AML-193 (cell line): ENCODE measurements at regions not wholly inside any gene's neighbourhood (a gene's known extent, or its start where the extent isn't known, plus 50 kb on each side); places are given as distances from the start of the nearest gene placed in this dataset.
"Not testable (repeated sequence)": the region's sequence is repeated elsewhere in the genome, so short reads cannot be mapped to it uniquely, and the experiment has no call there.

Experiments
- DNase-seq, 2 experiments: peaks; one replicate each; lab custom pipeline; 2025; lab: John Stamatoyannopoulos, UW

DNA sequence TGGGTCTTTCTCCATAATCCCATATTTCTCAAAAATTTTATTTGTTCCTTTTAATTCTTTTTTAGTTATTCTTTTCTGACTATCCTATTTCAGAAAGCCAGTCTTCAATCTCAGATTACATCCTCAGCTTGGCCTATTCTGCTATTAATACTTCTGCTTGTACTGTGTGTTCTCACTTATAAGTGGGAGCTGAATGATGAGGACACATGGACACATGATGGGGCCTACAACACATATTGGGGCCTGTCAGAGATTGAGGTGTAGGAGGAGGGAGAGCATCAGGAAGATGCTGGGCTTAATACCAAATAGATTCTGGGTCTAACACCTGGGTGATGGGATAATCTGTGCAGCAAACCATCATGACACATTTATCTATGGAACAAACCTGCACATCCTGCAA is 82.3 kb downstream of the MAGEE1 start:
- DNase-seq: no peak

- no peak for DNase-seq
Observed at GRCh38 chrX:76517544-76517943, 90.0 kb downstream of the MAGEE1 start.

DNA sequence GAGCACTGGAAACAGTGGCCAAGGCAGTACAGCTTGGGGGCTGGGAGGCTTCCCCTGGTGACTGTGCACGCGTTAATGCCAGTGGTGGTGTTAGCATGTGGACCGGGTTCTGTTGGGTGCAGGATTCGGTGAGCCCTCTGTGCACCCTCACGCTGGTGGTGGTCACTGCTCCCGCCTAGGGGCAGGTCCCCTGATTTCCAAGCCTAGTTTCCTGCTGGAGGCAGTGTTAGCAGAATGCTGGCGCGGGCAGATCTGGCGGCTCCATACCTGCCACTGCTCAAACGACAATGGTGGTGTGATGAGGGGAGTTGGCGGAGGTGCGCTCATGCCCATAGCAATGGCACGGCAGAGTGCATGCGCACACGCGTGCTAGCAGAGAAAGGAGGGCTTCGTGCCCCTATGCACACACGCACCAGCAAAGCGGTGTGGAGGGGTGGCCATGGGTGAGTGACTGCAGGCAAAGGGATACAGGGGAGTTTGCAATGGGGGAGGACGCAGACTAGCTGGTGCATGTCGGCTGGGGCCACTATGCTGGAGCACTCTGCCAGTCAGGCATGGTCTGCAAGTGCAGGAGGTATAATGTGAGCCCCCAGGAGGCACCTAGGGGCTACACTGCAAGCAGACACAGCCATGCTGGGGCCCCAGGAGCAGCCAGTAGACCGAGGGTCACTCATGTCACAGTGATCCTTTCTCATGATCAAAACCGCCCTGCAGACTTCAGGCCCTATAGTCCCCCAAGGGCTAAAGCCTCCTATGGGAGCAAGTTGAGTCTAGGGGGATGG is 93.0 kb downstream of the MAGEE1 start:
- DNase-seq: no peak

- not testable (repeated sequence) for DNase-seq
Observed at GRCh38 chrX:76535675-76536074, 108.2 kb downstream of the MAGEE1 start.

DNA sequence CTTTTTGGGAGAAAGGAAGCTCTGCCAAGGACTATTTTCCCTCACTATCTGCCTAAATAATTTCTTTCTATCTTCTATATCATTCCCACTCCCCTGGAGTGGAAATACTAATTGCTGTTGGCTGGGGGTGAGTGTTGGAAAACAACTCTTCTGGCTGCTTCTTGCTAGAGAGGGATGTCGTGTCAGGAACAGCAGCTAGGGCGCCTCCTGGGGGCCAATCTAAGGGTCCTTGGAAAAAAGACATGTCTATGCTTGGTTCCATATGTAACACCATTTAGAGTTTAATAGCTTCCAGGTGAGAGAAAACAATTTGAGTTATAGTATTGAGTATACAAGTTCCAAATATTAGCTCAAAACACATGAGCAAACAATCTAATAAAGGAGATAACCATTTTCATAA is 111.3 kb downstream of the MAGEE1 start:
- no peak for DNase-seq

DNA sequence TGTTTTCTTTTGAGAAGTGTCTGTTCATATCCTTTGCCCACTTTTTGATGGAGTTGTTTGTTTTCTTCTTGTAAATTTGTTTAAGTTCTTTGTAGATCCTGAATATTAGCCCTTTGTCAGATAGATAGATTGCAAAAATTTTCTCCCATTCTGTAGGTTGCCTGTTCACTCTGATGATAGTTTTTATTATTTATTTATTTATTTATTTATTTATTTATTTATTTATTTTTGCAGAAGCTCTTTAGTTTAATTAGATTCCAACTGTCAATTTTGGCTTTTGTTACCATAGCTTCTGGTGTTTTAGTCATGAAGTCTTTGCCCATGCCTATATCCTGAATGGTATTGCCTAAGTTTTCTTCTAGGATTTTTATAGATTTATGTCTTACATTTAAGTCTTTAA is 115.9 kb downstream of the MAGEE1 start:
- DNase-seq: not testable (repeated sequence)

- no peak for DNase-seq
Observed at GRCh38 chrX:76550016-76550415, 122.5 kb downstream of the MAGEE1 start.

- DNase-seq: no peak
Observed at GRCh38 chrX:76555269-76555668, 127.8 kb downstream of the MAGEE1 start.

- peak; percentile 7 to 23 for DNase-seq
Observed at GRCh38 chrX:76555816-76556215, 128.3 kb downstream of the MAGEE1 start.

DNA sequence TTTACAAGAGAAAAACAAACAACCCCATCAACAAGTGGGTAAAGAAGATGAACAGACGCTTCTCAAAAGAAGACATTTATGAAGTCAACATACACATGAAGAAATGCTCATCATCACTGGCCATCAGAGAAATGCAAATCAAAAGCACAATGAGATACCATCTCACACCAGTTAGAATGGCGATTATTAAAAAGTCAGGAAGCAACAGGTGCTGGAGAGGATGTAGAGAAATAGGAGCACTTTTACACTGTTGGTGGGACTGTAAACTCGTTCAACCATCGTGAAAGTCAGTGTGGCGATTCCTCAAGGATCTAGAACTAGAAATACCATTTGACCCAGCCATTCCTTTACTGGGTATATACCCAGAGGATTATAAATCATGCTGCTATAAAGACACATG is 137.3 kb downstream of the MAGEE1 start:
- not testable (repeated sequence) for DNase-seq

DNA sequence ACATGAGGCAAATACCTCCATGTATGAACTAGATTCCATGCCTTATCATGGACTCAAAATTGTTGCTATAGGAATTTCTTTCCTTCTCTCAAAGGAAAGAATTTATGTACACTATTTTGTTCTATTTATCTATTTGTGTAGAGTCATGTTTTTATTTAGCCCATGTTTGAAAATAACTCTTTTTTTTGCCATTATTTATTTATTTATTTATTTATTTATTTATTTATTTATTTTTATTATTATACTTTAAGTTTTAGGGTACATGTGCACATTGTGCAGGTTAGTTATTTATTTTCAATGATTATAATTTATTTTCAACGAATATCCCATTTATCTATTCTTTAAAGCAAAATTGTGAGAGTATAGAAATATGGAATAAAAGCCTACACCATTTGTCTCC is 177.9 kb downstream of the MAGEE1 start:
- DNase-seq: no peak

GRCh38 chrX:76617020-76617419 is 189.5 kb downstream of the MAGEE1 start:
- DNase-seq: no peak

GRCh38 chrX:76643590-76643989 is 216.1 kb downstream of the MAGEE1 start:
- no peak for DNase-seq

GRCh38 chrX:76651369-76651768 is 223.9 kb downstream of the MAGEE1 start:
- DNase-seq: not testable (repeated sequence)

DNA sequence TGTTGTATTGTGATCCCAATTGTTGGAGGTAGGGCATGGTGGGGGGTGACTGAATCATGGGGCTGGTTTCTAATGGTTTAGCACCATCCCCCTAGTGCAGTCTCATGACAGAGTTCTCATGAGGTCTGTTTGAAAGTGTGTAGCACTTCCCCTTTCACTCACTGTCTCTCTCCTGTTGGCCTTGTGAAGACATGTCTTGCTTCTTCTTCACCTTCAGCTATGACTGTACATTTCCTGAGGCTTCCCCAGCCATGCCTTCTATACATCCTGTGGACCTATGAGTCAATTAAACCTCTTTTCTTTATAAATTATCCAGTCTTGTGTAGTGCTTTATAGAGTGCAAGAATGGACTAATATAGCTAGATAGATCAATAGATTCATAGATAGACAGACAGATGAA is 230.0 kb downstream of the MAGEE1 start:
- DNase-seq: no peak
